GM23248 (cell line): ENCODE measurements at regions not wholly inside any gene's neighbourhood (a gene's known extent, or its start where the extent isn't known, plus 50 kb on each side); places are given as distances from the start of the nearest gene placed in this dataset.

ENCODE experiments used
- EZH2 ChIP-seq: fragments of 200-600 bp; sonication (generic); IDR thresholded peaks from 2 replicates; pipeline ENCODE4 v1.6.1; 2018; ENCODE audit warnings: antibody characterized with exemption, mild to moderate bottlenecking; ENCODE audit not compliant: insufficient read depth, poor library complexity, severe bottlenecking
- EZH2phosphoT487 ChIP-seq: fragments of 200-600 bp; sonication (generic); IDR thresholded peaks from 2 replicates; pipeline ENCODE4 v1.6.1; 2018; ENCODE audit warnings: antibody characterized with exemption, moderate library complexity, mild to moderate bottlenecking, low read depth; ENCODE audit not compliant: insufficient read depth

GRCh38 chr14:28876572-28876945 lies 110.0 kb downstream of the FOXG1 start:
- TF ChIP-seq EZH2phosphoT487 = no peak
- no peak for TF ChIP-seq EZH2
